Hepatocyte (in vitro differentiated cells): ENCODE measurements at regions not wholly inside any gene's neighbourhood (a gene's known extent, or its start where the extent isn't known, plus 50 kb on each side); places are given as distances from the start of the nearest gene placed in this dataset.
"Not testable (repeated sequence)": the region's sequence is repeated elsewhere in the genome, so short reads cannot be mapped to it uniquely, and the experiment has no call there.

Experiments
- CTCF ChIP-seq: fragments of 200-600 bp; sonication (generic); IDR thresholded peaks from 2 replicates; pipeline ENCODE4 v1.5.1; 2016; ENCODE audit warnings: antibody characterized with exemption, mild to moderate bottlenecking; ENCODE audit not compliant: poor library complexity
- EZH2 ChIP-seq: fragments of 200-600 bp; sonication (generic); IDR thresholded peaks from 2 replicates; pipeline ENCODE4 v1.6.1; 2016; ENCODE audit warnings: antibody characterized with exemption, mild to moderate bottlenecking, borderline replicate concordance
- EZH2phosphoT487 ChIP-seq: fragments of 200-600 bp; sonication (generic); IDR thresholded peaks from one replicate; pipeline ENCODE4 v1.6.1; 2018; ENCODE audit warnings: antibody characterized with exemption, mild to moderate bottlenecking, low read depth, moderate library complexity; ENCODE audit not compliant: unreplicated experiment, severe bottlenecking

- TF ChIP-seq CTCF, EZH2, EZH2phosphoT487: not testable (repeated sequence)
Observed at GRCh38 chr4:120550624-120551220, 371.8 kb downstream of the PRDM5 start.
